ENCODE measurements at regions not wholly inside any gene's neighbourhood (a gene's known extent, or its start where the extent isn't known, plus 50 kb on each side); places are given as distances from the start of the nearest gene placed in this dataset.

GRCh38 chr22:27116312-27117086, 459.1 kb downstream of the MIAT start:
- no peak for DNase-seq (ENCODE audit: low read depth)

DNA sequence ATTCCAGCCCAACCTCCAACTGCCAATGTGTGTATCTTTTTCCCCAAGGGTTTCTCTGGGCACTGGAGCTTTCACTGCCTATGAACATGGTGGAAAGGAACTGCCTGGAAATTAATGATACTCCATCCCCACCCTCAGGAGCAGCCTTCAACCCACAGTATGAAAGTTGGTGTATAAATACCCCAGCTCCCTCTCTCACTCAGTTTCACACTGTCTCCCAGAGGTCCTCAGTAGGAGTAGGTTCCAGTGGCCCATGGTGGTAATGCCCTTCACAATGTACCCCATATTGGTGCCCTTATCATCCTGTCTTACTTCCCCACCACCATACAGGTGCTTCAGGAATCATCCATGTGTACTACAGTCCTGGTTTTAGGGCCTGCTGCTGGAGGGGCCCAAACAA, 462.6 kb downstream of the MIAT start:
- no peak for DNase-seq (ENCODE audit: low read depth)

DNA sequence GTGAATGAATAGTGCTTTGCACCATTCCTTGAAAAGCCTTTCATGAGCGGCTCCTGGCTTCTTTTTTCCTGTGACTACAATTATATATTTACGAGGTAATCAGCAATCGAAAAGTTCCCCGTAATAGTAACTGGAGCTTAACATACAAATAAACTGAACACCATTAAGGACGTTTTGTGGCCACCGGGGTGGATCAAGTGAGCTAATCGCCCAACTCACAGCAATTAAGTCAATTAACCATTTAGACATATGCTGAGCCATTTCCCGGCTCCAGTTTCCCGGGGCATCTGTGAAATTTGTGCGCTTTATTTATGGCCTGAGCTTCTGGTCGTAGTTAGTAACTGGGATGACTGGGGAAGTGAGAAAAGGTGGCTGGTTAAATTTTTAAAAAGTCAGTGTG, 465.2 kb downstream of the MIAT start:
- no peak for DNase-seq (ENCODE audit: low read depth)

DNA sequence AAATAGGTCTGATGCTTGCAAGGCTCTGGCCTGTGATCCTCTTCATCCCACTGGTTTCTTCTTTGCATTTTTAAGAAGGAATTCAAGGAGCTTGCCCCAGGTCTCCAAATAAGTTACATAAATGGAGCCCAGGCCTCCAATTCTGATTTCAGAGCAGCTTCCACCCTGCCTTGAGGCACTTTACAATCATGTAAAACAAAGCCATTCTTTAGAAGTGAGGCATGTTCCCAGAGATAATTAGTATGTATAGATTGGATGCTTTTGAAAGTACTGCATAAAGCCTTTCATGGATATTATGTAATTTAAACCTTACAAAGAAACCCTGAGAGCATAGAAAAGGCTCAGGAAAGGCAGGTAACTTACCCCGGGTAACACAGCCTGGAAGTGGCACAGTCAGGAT, 466.5 kb downstream of the MIAT start:
- DNase-seq (ENCODE audit: low read depth) = no peak

GRCh38 chr22:27124351-27124966, 467.1 kb downstream of the MIAT start:
- no peak for DNase-seq (ENCODE audit: low read depth)

DNA sequence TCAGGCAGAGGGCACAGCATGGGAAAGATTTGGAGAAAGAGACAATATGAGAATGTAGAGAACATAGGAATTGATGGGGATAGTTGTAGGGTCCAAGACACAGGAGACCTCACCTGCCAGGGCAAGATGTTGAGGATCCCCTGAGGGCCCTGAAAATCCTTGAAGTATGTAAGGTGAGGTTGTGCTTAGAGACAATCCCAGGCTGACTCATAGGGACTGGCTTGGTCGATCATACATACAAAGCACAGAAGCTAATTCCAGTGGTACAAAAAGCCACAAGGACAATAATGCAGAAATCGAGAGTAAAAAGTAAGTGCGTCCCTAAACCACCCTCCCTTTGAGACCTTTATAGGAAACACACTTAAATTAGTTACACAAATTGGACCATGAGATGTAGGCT, 468.2 kb downstream of the MIAT start:
- no peak for DNase-seq (ENCODE audit: low read depth)

DNA sequence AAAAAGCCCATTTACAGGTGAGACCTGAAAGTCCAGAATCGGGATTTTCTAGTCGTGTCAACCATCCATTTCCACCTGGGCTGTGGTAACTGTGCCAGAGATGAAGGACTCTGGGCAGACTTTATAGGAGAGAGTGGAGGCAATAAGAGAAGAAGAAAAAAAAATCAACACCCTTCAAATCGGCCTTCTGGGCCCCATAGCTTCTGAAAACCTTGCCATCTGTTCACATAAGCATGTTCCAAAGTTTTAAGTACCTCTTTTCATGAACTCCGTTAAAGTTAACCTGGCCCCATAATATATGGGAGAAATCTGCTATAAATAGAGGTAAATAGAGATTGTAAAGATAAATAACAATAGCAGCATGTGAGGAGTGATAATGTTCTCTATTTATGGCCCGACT, 470.5 kb downstream of the MIAT start:
- DNase-seq (ENCODE audit: low read depth) = no peak

DNA sequence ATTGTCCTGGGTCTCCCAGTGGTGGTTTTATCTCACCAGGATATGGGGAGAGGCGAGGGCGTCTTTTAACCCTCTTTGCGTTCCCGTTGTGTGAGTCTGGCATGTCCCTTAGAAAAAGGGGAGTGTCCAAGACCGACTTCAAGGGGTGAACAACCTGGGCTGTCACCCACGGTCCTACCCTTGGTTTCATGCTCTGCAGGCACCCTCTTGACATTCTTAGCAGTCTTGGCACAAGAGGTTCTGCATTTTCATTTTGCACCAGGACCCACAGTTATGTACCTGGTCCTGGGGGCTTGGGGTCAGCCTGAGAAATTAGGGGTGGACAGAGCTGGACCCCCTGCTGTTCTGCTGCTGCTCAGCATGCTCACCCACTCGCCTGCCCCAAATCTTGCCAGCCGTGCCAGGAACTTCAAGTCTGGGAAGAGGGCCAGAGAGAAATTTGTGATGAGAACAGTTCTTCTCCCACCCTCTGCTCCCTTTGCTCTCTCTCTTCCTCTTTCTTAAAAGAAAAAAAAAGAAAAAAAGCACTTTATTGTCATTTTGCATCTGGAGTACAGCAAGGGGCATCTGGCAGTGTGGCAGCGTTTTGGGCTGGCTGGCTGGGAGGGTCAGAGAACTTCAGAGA, 471.2 kb downstream of the MIAT start:
- DNase-seq (ENCODE audit: low read depth) = no peak

DNA sequence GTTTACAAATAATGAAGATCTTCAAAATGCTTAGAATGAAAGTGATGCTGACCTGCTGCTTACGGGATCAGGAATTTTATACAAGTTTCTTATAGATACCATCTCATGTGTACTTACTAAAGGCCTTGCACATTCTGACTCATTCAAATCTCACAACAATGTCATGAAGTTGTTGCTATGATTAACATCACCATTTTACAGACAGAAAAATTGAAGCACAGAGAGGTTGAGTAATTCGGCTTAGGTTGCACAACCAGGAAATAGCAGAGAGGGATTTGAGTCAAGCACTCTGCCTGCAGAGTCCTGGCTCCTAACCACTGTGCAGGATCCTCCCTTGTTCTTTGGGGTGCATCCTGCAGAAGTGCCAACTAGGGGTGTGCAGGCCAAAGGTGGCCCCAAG, 471.9 kb downstream of the MIAT start:
- DNase-seq (ENCODE audit: low read depth) = peak; percentile 56

DNA sequence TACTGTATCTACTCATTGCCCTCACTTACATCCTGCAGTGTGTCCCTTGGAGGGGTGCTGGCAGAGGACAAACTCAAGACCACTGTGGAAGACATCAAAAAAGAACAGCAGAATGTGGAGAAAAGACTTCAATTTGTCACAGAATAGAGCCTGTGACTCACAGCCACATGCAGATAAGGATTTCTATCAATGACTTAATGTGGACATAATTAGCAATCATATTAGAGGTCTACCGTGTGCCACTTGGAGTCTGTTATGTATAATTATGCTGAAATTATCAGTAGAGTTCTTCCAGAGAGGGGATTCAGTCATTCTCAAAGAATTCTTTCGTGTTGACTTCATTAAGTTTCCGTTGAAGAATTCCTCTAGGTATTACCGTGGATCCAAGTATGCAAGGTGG, 473.5 kb downstream of the MIAT start:
- no peak for DNase-seq (ENCODE audit: low read depth)

GRCh38 chr22:27131346-27131745, 474.0 kb downstream of the MIAT start:
- DNase-seq (ENCODE audit: low read depth) = no peak

DNA sequence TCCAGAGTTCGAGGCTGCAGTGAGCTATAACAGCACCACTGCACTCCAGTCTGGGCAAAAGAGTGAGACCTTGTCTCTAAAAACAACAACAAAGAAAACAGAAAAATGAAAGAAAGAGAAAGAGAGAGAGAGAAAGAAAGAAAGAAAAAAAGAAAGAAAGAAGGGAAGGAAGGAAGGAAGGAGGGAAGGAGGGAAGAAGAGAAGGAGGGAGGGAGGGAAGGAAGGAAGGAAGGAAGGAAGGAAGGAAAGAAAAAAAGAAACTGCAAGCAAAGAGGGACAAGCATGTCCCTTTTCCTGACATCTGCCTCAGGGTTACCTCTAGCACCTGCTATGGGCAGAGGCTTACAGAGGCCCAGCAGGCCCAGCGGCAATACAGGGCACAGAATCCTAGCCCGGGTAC, 475.0 kb downstream of the MIAT start:
- no peak for DNase-seq (ENCODE audit: low read depth)

DNA sequence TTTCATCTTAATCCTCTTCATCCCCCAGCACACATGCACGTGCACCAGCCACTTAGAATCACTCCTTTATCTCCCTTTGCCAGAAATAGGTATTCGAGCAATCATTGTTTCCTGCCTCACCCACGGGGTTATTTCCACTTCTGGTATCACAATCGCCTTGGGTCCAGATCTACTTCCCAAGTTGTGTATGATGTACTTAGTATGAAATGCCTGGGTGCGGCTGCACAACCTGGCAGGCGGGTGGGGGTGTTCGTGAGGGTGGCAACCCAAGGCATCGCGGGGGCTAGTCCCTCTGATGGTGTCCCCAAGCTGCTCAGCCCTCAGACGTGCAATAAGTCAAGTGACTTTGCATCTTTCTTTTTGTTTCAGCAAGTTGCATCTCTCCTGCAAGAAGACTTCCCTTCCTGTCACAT, 475.6 kb downstream of the MIAT start:
- no peak for DNase-seq (ENCODE audit: low read depth)

GRCh38 chr22:27133681-27134314, 476.4 kb downstream of the MIAT start:
- no peak for DNase-seq (ENCODE audit: low read depth)

GRCh38 chr22:27134315-27134701, 476.9 kb downstream of the MIAT start:
- peak; percentile 87 for DNase-seq (ENCODE audit: low read depth)

DNA sequence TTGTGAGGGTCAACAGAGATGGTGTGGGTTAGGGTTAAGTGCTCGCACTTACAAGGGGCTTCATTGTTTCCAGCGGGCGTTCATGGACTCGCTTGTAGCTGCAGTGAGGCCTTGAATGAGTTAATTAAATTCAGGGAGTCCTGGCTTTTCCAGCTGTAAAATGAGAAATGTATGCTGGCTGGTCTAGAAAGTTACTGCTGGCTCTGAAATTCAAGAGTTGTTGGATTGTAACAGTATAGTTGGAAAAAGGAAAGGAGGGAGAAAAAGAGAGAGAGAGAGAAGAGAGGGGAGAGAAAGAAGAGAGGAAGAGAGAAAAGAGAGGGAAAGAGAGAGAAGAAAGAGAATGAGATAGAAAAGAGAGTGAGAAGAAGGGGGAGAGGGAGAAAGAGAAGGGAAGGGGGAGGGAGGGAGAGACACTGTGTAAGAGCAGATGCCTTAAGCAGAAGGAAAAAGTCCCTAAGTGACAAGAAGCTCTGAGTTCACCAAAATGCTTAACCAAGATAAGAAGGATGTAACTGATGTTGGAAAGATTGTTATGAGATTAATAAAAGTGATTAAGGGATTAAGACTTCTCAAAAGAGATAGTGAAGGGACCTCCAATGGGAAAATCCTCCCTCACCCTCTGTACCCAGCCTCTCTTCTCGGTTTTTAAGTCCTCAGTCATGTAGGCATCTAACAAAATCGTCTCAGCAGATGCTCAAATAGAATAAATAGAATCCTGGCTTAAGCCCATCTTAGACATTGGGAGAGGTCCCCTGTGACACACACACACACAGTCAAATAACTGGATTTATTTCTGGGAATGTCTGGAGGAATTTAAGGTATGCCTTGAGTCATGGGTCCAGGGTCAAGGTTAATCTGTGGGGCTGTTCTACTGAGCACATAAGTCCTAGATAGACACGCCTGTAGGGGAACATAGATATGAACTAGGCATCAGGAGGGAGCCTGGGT, 477.9 kb downstream of the MIAT start:
- DNase-seq (ENCODE audit: low read depth) = no peak

GRCh38 chr22:27136596-27136995, 479.2 kb downstream of the MIAT start:
- no peak for DNase-seq (ENCODE audit: low read depth)

- DNase-seq (ENCODE audit: low read depth) = no peak
Observed at GRCh38 chr22:27137871-27138337, 480.5 kb downstream of the MIAT start.

DNA sequence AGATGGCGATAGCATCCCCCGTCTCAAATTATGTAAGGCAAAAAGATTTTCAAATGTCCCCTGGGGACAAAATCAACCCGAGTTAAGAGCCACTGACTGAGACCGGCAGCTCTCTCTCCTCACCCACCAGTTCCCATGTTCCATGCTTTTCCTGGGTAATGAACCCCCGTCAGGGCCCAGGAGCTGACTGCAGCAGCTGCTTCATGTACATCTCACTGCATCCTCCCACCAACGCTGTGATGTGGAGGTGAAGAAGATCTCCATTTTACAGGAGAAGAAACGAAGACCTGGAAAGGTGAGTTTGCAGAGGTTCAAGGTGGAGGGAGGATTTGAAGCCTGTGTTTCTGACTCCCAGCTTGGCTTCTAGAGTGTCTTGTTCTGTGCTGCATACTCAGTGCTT, 481.1 kb downstream of the MIAT start:
- no peak for DNase-seq (ENCODE audit: low read depth)

GRCh38 chr22:27139935-27140511, 482.6 kb downstream of the MIAT start:
- peak; percentile 79 for DNase-seq (ENCODE audit: low read depth)

- no peak for DNase-seq (ENCODE audit: low read depth)
Observed at GRCh38 chr22:27142286-27142685, 484.9 kb downstream of the MIAT start.
